ENCODE measurements at regions not wholly inside any gene's neighbourhood (a gene's known extent, or its start where the extent isn't known, plus 50 kb on each side); places are given as distances from the start of the nearest gene placed in this dataset.
"Not testable (repeated sequence)": the region's sequence is repeated elsewhere in the genome, so short reads cannot be mapped to it uniquely, and the experiment has no call there.

- DNase-seq, result no peak
Measured at GRCh38 chr5:155116456-155117251, 103.1 kb downstream of the KIF4B start.

GRCh38 chr5:155125551-155126095, 112.1 kb downstream of the KIF4B start:
- no peak for DNase-seq

- no peak for DNase-seq
Measured at GRCh38 chr5:155126573-155126972, 113.0 kb downstream of the KIF4B start.

GRCh38 chr5:155127552-155127951, 114.0 kb downstream of the KIF4B start:
- DNase-seq, result no peak

GRCh38 chr5:155128786-155129512, 115.4 kb downstream of the KIF4B start:
- DNase-seq, result no peak

- no peak for DNase-seq
Measured at GRCh38 chr5:155129513-155129880, 115.9 kb downstream of the KIF4B start.

GRCh38 chr5:155134130-155134529, 120.6 kb downstream of the KIF4B start:
- no peak for DNase-seq

- DNase-seq, result no peak
Measured at GRCh38 chr5:155136216-155136850, 122.8 kb downstream of the KIF4B start.

- DNase-seq, result no peak
Measured at GRCh38 chr5:155137683-155138082, 124.1 kb downstream of the KIF4B start.

GRCh38 chr5:155140646-155141045, 127.1 kb downstream of the KIF4B start:
- DNase-seq, result no peak

GRCh38 chr5:155144956-155145355, 131.4 kb downstream of the KIF4B start:
- no peak for DNase-seq

- no peak for DNase-seq
Measured at GRCh38 chr5:155147222-155147621, 133.7 kb downstream of the KIF4B start.

GRCh38 chr5:155148694-155149093, 135.1 kb downstream of the KIF4B start:
- no peak for DNase-seq

GRCh38 chr5:155150012-155150411, 136.5 kb downstream of the KIF4B start:
- DNase-seq, result no peak

GRCh38 chr5:155154973-155155372, 141.4 kb downstream of the KIF4B start:
- no peak for DNase-seq

GRCh38 chr5:155163084-155163483, 149.5 kb downstream of the KIF4B start:
- not testable (repeated sequence) for DNase-seq

- DNase-seq, result no peak
Measured at GRCh38 chr5:155167736-155168135, 154.2 kb downstream of the KIF4B start.

- no peak for DNase-seq
Measured at GRCh38 chr5:155181542-155181941, 168.0 kb downstream of the KIF4B start.

GRCh38 chr5:155189476-155189875, 175.9 kb downstream of the KIF4B start:
- no peak for DNase-seq

- no peak for DNase-seq
Measured at GRCh38 chr5:155189981-155190380, 176.4 kb downstream of the KIF4B start.

GRCh38 chr5:155193029-155193428, 179.5 kb downstream of the KIF4B start:
- DNase-seq, result no peak

- DNase-seq, result no peak
Measured at GRCh38 chr5:155193483-155194107, 180.0 kb downstream of the KIF4B start.

GRCh38 chr5:155200608-155201007, 187.1 kb downstream of the KIF4B start:
- no peak for DNase-seq

Data from eye (tissue), 1 donor.